ENCODE measurements at regions not wholly inside any gene's neighbourhood (a gene's known extent, or its start where the extent isn't known, plus 50 kb on each side); places are given as distances from the start of the nearest gene placed in this dataset.

DNA sequence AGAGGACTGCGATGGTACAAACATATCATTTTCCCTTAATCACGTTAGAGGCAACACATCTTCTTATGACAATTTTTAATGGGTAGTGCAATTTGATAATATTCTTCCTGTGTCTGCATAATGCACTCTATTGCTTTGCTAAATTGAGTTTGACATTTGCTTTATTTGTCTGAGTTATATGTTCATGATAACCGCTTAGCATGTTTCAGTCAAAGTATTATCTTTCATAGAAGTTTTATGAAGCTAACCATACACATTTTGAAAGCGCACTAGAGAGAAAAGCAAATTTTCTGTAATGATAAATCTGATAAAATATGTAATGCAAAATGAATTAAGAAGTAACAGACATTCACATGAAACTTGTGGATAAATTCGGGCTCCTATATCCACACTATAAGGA is 1276.9 kb downstream of the ZPLD1 start:
- H3K4me3 ChIP-seq (ENCODE audit: extremely low read depth in 1 of 4, insufficient read depth in 2 of 4, low read depth in 3 of 4, low read length in 4 of 4): no peak overlapping the region
- no peaks in the 10 kb centered on the region for H3K79me2 ChIP-seq (ENCODE audit: control insufficient read depth in 1 of 2, insufficient read depth in 2 of 2, low read length in 2 of 2)
- no peak overlapping the region for H3K23ac ChIP-seq (ENCODE audit: insufficient read length)
- H2BK12ac ChIP-seq (ENCODE audit: low read depth, low read length): no peak overlapping the region
- H2BK5ac ChIP-seq (ENCODE audit: low read depth, low read length): no peak overlapping the region
- no peak overlapping the region for H3K18ac ChIP-seq (ENCODE audit: extremely low read depth, low read length)
- H3K9me3 ChIP-seq (ENCODE audit: insufficient read depth in 2 of 2, low read depth in 1 of 2, low read length in 1 of 2): no peaks in the 10 kb centered on the region
- H2AFZ ChIP-seq (ENCODE audit: low read length): no peak overlapping the region
- H4K8ac ChIP-seq (ENCODE audit: extremely low read depth, insufficient read depth, low read length): no peak overlapping the region
- H3K14ac ChIP-seq (ENCODE audit: insufficient read length): no peak overlapping the region
- H2BK15ac ChIP-seq (ENCODE audit: low read length): no peak overlapping the region
- no peak overlapping the region for H4K91ac ChIP-seq (replicated peaks; ENCODE audit: insufficient read length, low read length)
- TF ChIP-seq NANOG (IDR thresholded peaks at IDR 0.05; ENCODE audit: insufficient read depth, low read depth, low read length, poor library complexity, severe bottlenecking) (no peak), RBBP5 (IDR thresholded peaks at IDR 0.05; ENCODE audit: borderline replicate concordance, low read depth, low read length) (no peak), POU5F1 (IDR thresholded peaks at IDR 0.05; ENCODE audit: low read depth, low read length) (no peak), HDAC2 (IDR thresholded peaks at IDR 0.05; ENCODE audit: borderline replicate concordance in 1 of 2, low read depth in 2 of 2, low read length in 2 of 2) (no peak)
- H3K23me2 ChIP-seq (ENCODE audit: low read depth, low read length): no peaks in the 10 kb centered on the region
- no peaks in the 10 kb centered on the region for H3K27me3 ChIP-seq (replicated peaks in 1 of 4; ENCODE audit: control insufficient read depth in 3 of 4, extremely low read depth in 1 of 4, insufficient read depth in 3 of 4, low read length in 3 of 4)
- H3K4me2 ChIP-seq (ENCODE audit: insufficient read depth in 1 of 2, low read depth in 2 of 2, low read length in 2 of 2): no peak overlapping the region
- no peak overlapping the region for H3K27ac ChIP-seq (ENCODE audit: low read depth, low read length)
- no peak for DNase-seq (ENCODE audit: low read depth in 1 of 2, low spot score in 2 of 2)
- no peak overlapping the region for H2BK120ac ChIP-seq (replicated peaks; ENCODE audit: low read depth, low read length)
- CTCF ChIA-PET (ENCODE audit: partially characterized antibody): no interaction called here
- H2BK20ac ChIP-seq (ENCODE audit: low read length): no peak overlapping the region
- no peak overlapping the region for H3K4ac ChIP-seq (replicated peaks; ENCODE audit: insufficient read length, low read depth, low read length)
- no peak overlapping the region for H4K5ac ChIP-seq (ENCODE audit: insufficient read length, low read depth, low read length)
- H4K20me1 ChIP-seq (replicated peaks in 1 of 2; ENCODE audit: control insufficient read depth in 1 of 2, insufficient read depth in 2 of 2, low read length in 2 of 2): no peaks in the 10 kb centered on the region
- WGBS, 2 experiments (ENCODE audit: extremely low coverage in 1 of 2, insufficient coverage in 1 of 2, insufficient read length in 1 of 2, insufficient replicate concordance in 2 of 2, low coverage in 1 of 2, low lambda C conversion rate in 2 of 2, missing lambda C conversion rate in 1 of 2): 98% methylated on average over 5 of the region's 5 CpGs; no CpG with 5 or more reads in 1 of the 2 experiments
- no peaks in the 10 kb centered on the region for H3K36me3 ChIP-seq (ENCODE audit: control insufficient read depth in 2 of 4, insufficient read depth in 4 of 4, low read length in 3 of 4)
- POLR2A ChIA-PET (ENCODE audit: partially characterized antibody): no interaction called here
- H2AK5ac ChIP-seq (ENCODE audit: low read depth, low read length): no peak overlapping the region
- H3K9ac ChIP-seq (replicated peaks in 1 of 4; ENCODE audit: extremely low read depth in 1 of 4, low read depth in 3 of 4, low read length in 3 of 4): no peak overlapping the region
- no peak overlapping the region for H3K56ac ChIP-seq (replicated peaks; ENCODE audit: insufficient read length, low read depth, low read length)
- no peaks in the 10 kb centered on the region for H3K79me1 ChIP-seq (ENCODE audit: low read depth, low read length)
- H3K4me1 ChIP-seq (replicated peaks in 1 of 4; ENCODE audit: control insufficient read depth in 3 of 4, insufficient read depth in 4 of 4, low read length in 3 of 4): no peaks in the 10 kb centered on the region
- FAIRE-seq: no peak
